ENCODE measurements at regions not wholly inside any gene's neighbourhood (a gene's known extent, or its start where the extent isn't known, plus 50 kb on each side); places are given as distances from the start of the nearest gene placed in this dataset.

- intact Hi-C loops (cut with DNase I), result no loop called here
- Histone ChIP-seq H3K4me1 (no peaks in the 10 kb centered on the region), H3K9me3 (no peaks in the 10 kb centered on the region), H3K27me3 (no peaks in the 10 kb centered on the region), H3K36me3 (replicated peaks in 1 of 2; ENCODE audit: insufficient read depth in 1 of 2, low read depth in 2 of 2) (no peaks in the 10 kb centered on the region), H3K27ac (no peak overlapping the region), H3K4me3 (no peak overlapping the region)
- ATAC-seq (no peak), DNase-seq (no peak)
- 22 to 28% methylated on average over 6 of the region's 6 CpGs for WGBS, 2 donors
- TF ChIP-seq POLR2A (IDR thresholded peaks at IDR 0.05) (no peak), CTCF (IDR thresholded peaks at IDR 0.05) (no peak)
These were observed 480.0 kb downstream of the TAF11L14 start for GRCh38 chr5:18114151-18114757.

GRCh38 chr5:18117968-18118367 is 483.7 kb downstream of the TAF11L14 start:
- Histone ChIP-seq H3K27me3 (no peaks in the 10 kb centered on the region), H3K4me3 (no peak overlapping the region), H3K36me3 (replicated peaks in 1 of 2; ENCODE audit: insufficient read depth in 1 of 2, low read depth in 2 of 2) (no peaks in the 10 kb centered on the region), H3K27ac (no peak overlapping the region), H3K9me3 (no peaks in the 10 kb centered on the region), H3K4me1 (no peaks in the 10 kb centered on the region)
- no peak for TF ChIP-seq POLR2A (IDR thresholded peaks at IDR 0.05)
- TF ChIP-seq CTCF (IDR thresholded peaks at IDR 0.05), result no peak
- WGBS, 2 donors, result 61 to 64% methylated on average over 2 of the region's 2 CpGs
- ATAC-seq (no peak), DNase-seq (no peak)
- intact Hi-C loops (cut with DNase I), result no loop called here

GRCh38 chr5:18119156-18119785 is 485.0 kb downstream of the TAF11L14 start:
- WGBS, 2 donors, result 79% methylated on average over 9 to 11 of the region's 11 CpGs

GRCh38 chr5:18141222-18141621 is 507.0 kb downstream of the TAF11L14 start:
- no peaks in the 10 kb centered on the region for H3K9me3 ChIP-seq
- H3K4me3 ChIP-seq, result no peak overlapping the region
- no peak overlapping the region for H3K27ac ChIP-seq
- DNase-seq, result no peak
- H3K27me3 ChIP-seq, result no peaks in the 10 kb centered on the region
- no peaks in the 10 kb centered on the region for H3K4me1 ChIP-seq
- intact Hi-C loops (cut with DNase I), result no loop called here
- H3K36me3 ChIP-seq (replicated peaks in 1 of 2; ENCODE audit: insufficient read depth in 1 of 2, low read depth in 2 of 2), result no peaks in the 10 kb centered on the region
- ATAC-seq, result no peak
- no peak for TF ChIP-seq POLR2A (IDR thresholded peaks at IDR 0.05)
- no peak for TF ChIP-seq CTCF (IDR thresholded peaks at IDR 0.05)

More at GRCh38 chr5:18119156-18119785, 485.0 kb downstream of the TAF11L14 start:
- intact Hi-C loops (cut with DNase I), result no loop called here
- TF ChIP-seq POLR2A (IDR thresholded peaks at IDR 0.05) (no peak), CTCF (IDR thresholded peaks at IDR 0.05) (no peak)
- Histone ChIP-seq H3K9me3 (no peaks in the 10 kb centered on the region), H3K4me1 (no peaks in the 10 kb centered on the region), H3K4me3 (no peak overlapping the region), H3K27ac (no peak overlapping the region), H3K36me3 (replicated peaks in 1 of 2; ENCODE audit: insufficient read depth in 1 of 2, low read depth in 2 of 2) (no peaks in the 10 kb centered on the region), H3K27me3 (no peaks in the 10 kb centered on the region)
- ATAC-seq (no peak), DNase-seq (no peak)

- no peaks in the 10 kb centered on the region for H3K4me1 ChIP-seq
- no peak overlapping the region for H3K4me3 ChIP-seq
- intact Hi-C loops (cut with DNase I), result no loop called here
- no peaks in the 10 kb centered on the region for H3K9me3 ChIP-seq
- TF ChIP-seq POLR2A (IDR thresholded peaks at IDR 0.05) (no peak), CTCF (IDR thresholded peaks at IDR 0.05) (no peak)
- H3K36me3 ChIP-seq (replicated peaks in 1 of 2; ENCODE audit: insufficient read depth in 1 of 2, low read depth in 2 of 2), result no peaks in the 10 kb centered on the region
- no peak overlapping the region for H3K27ac ChIP-seq
- 32 to 35% methylated on average over 1 of the region's 1 CpG for WGBS, 2 donors
- ATAC-seq, result no peak
- no peak for DNase-seq
- no peaks in the 10 kb centered on the region for H3K27me3 ChIP-seq
These were observed 508.6 kb downstream of the TAF11L14 start for GRCh38 chr5:18142831-18143230.

Measured in body of pancreas (tissue), 4 donors.